IMR-90 (cell line): ENCODE measurements at regions not wholly inside any gene's neighbourhood (a gene's known extent, or its start where the extent isn't known, plus 50 kb on each side); places are given as distances from the start of the nearest gene placed in this dataset.

Experiments
- ATAC-seq: fragments of 200-7000 bp; cut with Tn5 transposase; 2 replicates; pipeline ENCODE4 v1.9.1; 2020; ENCODE audit warnings: low read depth, mild to moderate bottlenecking, moderate library complexity
- BruUV-seq: library from RNA; stranded (reverse); fragments of 400-500 nt; replicated peaks from 2 replicates; lab custom pipeline; 2021; lab: Mats Ljungman, UMichigan
- CTCF ChIA-PET: fragments of 300-600 bp; formaldehyde crosslinking; extraction: SDS; loops from one replicate; lab custom pipeline; 2021; ENCODE audit warnings: antibody characterized with exemption; lab: Yijun Ruan, JAX
- POLR2A ChIA-PET: fragments of 300-600 bp; sonication (Branson Sonifier 250); formaldehyde crosslinking; loops from one replicate; lab custom pipeline; 2022; ENCODE audit warnings: antibody characterized with exemption; ENCODE audit not compliant: unreplicated experiment; lab: Charles Lee
- DNase-seq: peaks from one replicate; pipeline ENCODE4 v3.0.0; 2013
- H2AFZ ChIP-seq: replicated peaks from 2 replicates; pipeline ENCODE3; 2013; ENCODE audit warnings: low read length, mild to moderate bottlenecking; ENCODE audit not compliant: poor library complexity
- H2AK5ac ChIP-seq: 2 replicates; pipeline ENCODE4 v1.6.1; 2013; ENCODE audit warnings: low read depth, low read length, inconsistent platforms
- H2AK9ac ChIP-seq: replicated peaks from 2 replicates; pipeline ENCODE3; 2013; ENCODE audit warnings: mild to moderate bottlenecking, low read depth, low read length, moderate library complexity; ENCODE audit not compliant: poor library complexity
- H2BK120ac ChIP-seq: 2 replicates; pipeline ENCODE4 v1.6.1; 2013; ENCODE audit warnings: low read depth, low read length, inconsistent platforms
- H2BK15ac ChIP-seq: 3 replicates; pipeline ENCODE4 v1.6.1; 2013; ENCODE audit warnings: low read depth, low read length, inconsistent platforms
- H2BK20ac ChIP-seq: 2 replicates; pipeline ENCODE4 v1.6.1; 2013; ENCODE audit warnings: low read depth, mild to moderate bottlenecking, inconsistent platforms, low read length, moderate library complexity
- H2BK5ac ChIP-seq: 2 replicates; pipeline ENCODE4 v1.6.1; 2013; ENCODE audit warnings: mild to moderate bottlenecking, low read depth, low read length, inconsistent platforms; ENCODE audit not compliant: poor library complexity, severe bottlenecking
- H3K14ac ChIP-seq: replicated peaks from 2 replicates; pipeline ENCODE4 v1.6.1; 2013; ENCODE audit warnings: low read depth, low read length, inconsistent platforms
- H3K18ac ChIP-seq: 2 replicates; pipeline ENCODE4 v1.6.1; 2013; ENCODE audit warnings: low read depth, low read length, control low read depth
- H3K23ac ChIP-seq: 2 replicates; pipeline ENCODE4 v1.6.1; 2013; ENCODE audit warnings: low read depth, low read length, inconsistent platforms
- H3K27ac ChIP-seq: 2 replicates; pipeline ENCODE4 v1.5.1; 2013; ENCODE audit warnings: mild to moderate bottlenecking, control low read depth, low read length; ENCODE audit not compliant: insufficient read depth
- H3K27me3 ChIP-seq: 2 replicates; pipeline ENCODE4 v1.6.1; 2013; ENCODE audit warnings: low read length; ENCODE audit not compliant: control insufficient read depth, insufficient read depth
- H3K36me3 ChIP-seq: 2 replicates; pipeline ENCODE4 v1.6.1; 2013; ENCODE audit warnings: low read length, mixed read lengths; ENCODE audit not compliant: control insufficient read depth, insufficient read depth
- H3K4ac ChIP-seq: 2 replicates; pipeline ENCODE4 v1.6.1; 2013; ENCODE audit warnings: low read depth, low read length, inconsistent platforms
- H3K4me1 ChIP-seq: 2 replicates; pipeline ENCODE4 v1.6.1; 2013; ENCODE audit warnings: low read length, mixed read lengths; ENCODE audit not compliant: control insufficient read depth, insufficient read depth
- H3K4me2 ChIP-seq: 2 replicates; pipeline ENCODE4 v1.6.1; 2013; ENCODE audit warnings: low read depth, mild to moderate bottlenecking, control low read depth, low read length, moderate library complexity
- H3K4me3 ChIP-seq: 2 replicates; pipeline ENCODE4 v1.5.1; 2013; ENCODE audit warnings: low read depth, mild to moderate bottlenecking, control low read depth, low read length, moderate library complexity; ENCODE audit not compliant: insufficient read depth
- H3K56ac ChIP-seq: 2 replicates; pipeline ENCODE4 v1.6.1; 2013; ENCODE audit warnings: low read length, inconsistent platforms; ENCODE audit not compliant: insufficient read depth; ENCODE audit errors: extremely low read depth
- H3K79me1 ChIP-seq, 2 experiments: 2 replicates each; pipeline ENCODE4 v1.6.1; 2013; ENCODE audit warnings: low read length in 2 of 2, inconsistent platforms in 1 of 2, low read depth in 1 of 2
- H3K9ac ChIP-seq: 2 replicates; pipeline ENCODE4 v1.6.1; 2013; ENCODE audit warnings: low read depth, low read length, control low read depth
- H3K9me1 ChIP-seq: 2 replicates; pipeline ENCODE4 v1.6.1; 2013; ENCODE audit warnings: low read length, inconsistent platforms; ENCODE audit not compliant: insufficient read depth
- H3K9me3 ChIP-seq: 2 replicates; pipeline ENCODE4 v1.6.1; 2013; ENCODE audit warnings: low read length; ENCODE audit not compliant: control insufficient read depth, insufficient read depth
- H4K20me1 ChIP-seq: 2 replicates; pipeline ENCODE4 v1.6.1; 2013; ENCODE audit warnings: low read length, inconsistent platforms; ENCODE audit not compliant: insufficient read depth
- H4K5ac ChIP-seq: 2 replicates; pipeline ENCODE4 v1.6.1; 2013; ENCODE audit warnings: mild to moderate bottlenecking, low read depth, low read length, control low read depth
- H4K8ac ChIP-seq, 2 experiments: 2 replicates each; pipeline ENCODE4 v1.6.1; 2013; ENCODE audit warnings: low read depth in 2 of 2, low read length in 2 of 2, control low read depth in 1 of 2, inconsistent platforms in 1 of 2
- H4K91ac ChIP-seq: 2 replicates; pipeline ENCODE4 v1.6.1; 2013; ENCODE audit warnings: low read depth, low read length, inconsistent platforms; ENCODE audit not compliant: insufficient read depth
- BHLHE40 ChIP-seq: fragments of 150-350 bp; IDR thresholded peaks from 2 replicates; pipeline ENCODE4 v1.6.1; 2016; ENCODE audit warnings: mild to moderate bottlenecking, low read depth, low read length
- CEBPB ChIP-seq: IDR thresholded peaks from 2 replicates; pipeline ENCODE4 v1.6.1; 2012; ENCODE audit warnings: low read depth, low read length, improper control_type of control experiment
- CHD1 ChIP-seq: IDR thresholded peaks from 2 replicates; pipeline ENCODE4 v1.6.1; 2012; ENCODE audit warnings: low read depth, low read length, improper control_type of control experiment
- CTCF ChIP-seq: conservative IDR thresholded peaks from 2 replicates; pipeline ENCODE4 v1.5.1; 2012; ENCODE audit warnings: mild to moderate bottlenecking, low read depth, low read length, improper control_type of control experiment
- FOS ChIP-seq: fragments of 150-350 bp; IDR thresholded peaks from 2 replicates; pipeline ENCODE4 v1.6.1; 2016; ENCODE audit warnings: low read depth, low read length
- MAFK ChIP-seq: IDR thresholded peaks from 2 replicates; pipeline ENCODE4 v1.6.1; 2012; ENCODE audit warnings: low read depth, low read length, improper control_type of control experiment
- MAZ ChIP-seq: IDR thresholded peaks from 2 replicates; pipeline ENCODE4 v1.6.1; 2012; ENCODE audit warnings: low read depth, mild to moderate bottlenecking, low read length, improper control_type of control experiment, moderate library complexity, borderline replicate concordance
- MXI1 ChIP-seq: IDR thresholded peaks from 2 replicates; pipeline ENCODE4 v1.6.1; 2012; ENCODE audit warnings: low read depth, mild to moderate bottlenecking, low read length, moderate library complexity, borderline replicate concordance
- NFE2L2 ChIP-seq: fragments of 150-350 bp; IDR thresholded peaks from 2 replicates; pipeline ENCODE4 v1.6.1; 2016; ENCODE audit warnings: low read depth, mild to moderate bottlenecking, low read length
- POLR2A ChIP-seq: IDR thresholded peaks from 2 replicates; pipeline ENCODE4 v1.6.1; 2012; ENCODE audit warnings: mild to moderate bottlenecking, low read depth, low read length
- RAD21 ChIP-seq: IDR thresholded peaks from 2 replicates; pipeline ENCODE4 v1.6.1; 2012; ENCODE audit warnings: low read length, improper control_type of control experiment
- RCOR1 ChIP-seq: IDR thresholded peaks from 2 replicates; pipeline ENCODE4 v1.6.1; 2012; ENCODE audit warnings: mild to moderate bottlenecking, low read length, improper control_type of control experiment; ENCODE audit not compliant: insufficient replicate concordance
- RFX5 ChIP-seq: IDR thresholded peaks from 2 replicates; pipeline ENCODE4 v1.8.0; 2012; ENCODE audit warnings: low read depth, mild to moderate bottlenecking, low read length, moderate library complexity
- SMC3 ChIP-seq: fragments of 150-350 bp; IDR thresholded peaks from 2 replicates; pipeline ENCODE4 v1.6.1; 2016; ENCODE audit warnings: low read depth, mild to moderate bottlenecking, antibody characterized with exemption, low read length, moderate library complexity
- USF2 ChIP-seq: fragments of 150-350 bp; IDR thresholded peaks from 2 replicates; pipeline ENCODE4 v1.6.1; 2017; ENCODE audit warnings: mild to moderate bottlenecking, antibody characterized with exemption, low read length, low read depth
- WGBS, 2 experiments: methylation state at CpG; one replicate each; pipeline versions ENCODE4 v1.1.5 to v1.1.7; 2013; ENCODE audit warnings: missing lambda C conversion rate in 2 of 2; ENCODE audit not compliant: insufficient read length in 1 of 2; ENCODE audit errors: extremely low coverage in 2 of 2; 5-methylcytosine and 5-hydroxymethylcytosine counted together
- dilution Hi-C: fragments of 300-500 bp; cut with HindIII; formaldehyde crosslinking; loops from one replicate; pipeline ENCODE4 v1.14.3; 2018; ENCODE audit warnings: low sequenced_read_pairs; ENCODE audit not compliant: unreplicated experiment
- in situ Hi-C: fragments of 300-500 bp; cut with MboI; formaldehyde crosslinking; loops from 3 replicates; pipeline ENCODE4 v1.14.3; 2019; ENCODE audit warnings: low sequenced_read_pairs, inconsistent platforms, mixed read lengths
- intact Hi-C: fragments of 100-400 bp; cut with micrococcal nuclease; formaldehyde crosslinking; loops from 2 replicates; pipeline ENCODE4 v1.10.0; 2022
- TF ChIP-seq, protein P1 (sequence below): fragments of 150-350 bp; IDR thresholded peaks from 2 replicates; pipeline ENCODE4 v1.6.1; 2016; ENCODE audit warnings: low read depth, mild to moderate bottlenecking, low read length, moderate library complexity, borderline replicate concordance

DNA sequence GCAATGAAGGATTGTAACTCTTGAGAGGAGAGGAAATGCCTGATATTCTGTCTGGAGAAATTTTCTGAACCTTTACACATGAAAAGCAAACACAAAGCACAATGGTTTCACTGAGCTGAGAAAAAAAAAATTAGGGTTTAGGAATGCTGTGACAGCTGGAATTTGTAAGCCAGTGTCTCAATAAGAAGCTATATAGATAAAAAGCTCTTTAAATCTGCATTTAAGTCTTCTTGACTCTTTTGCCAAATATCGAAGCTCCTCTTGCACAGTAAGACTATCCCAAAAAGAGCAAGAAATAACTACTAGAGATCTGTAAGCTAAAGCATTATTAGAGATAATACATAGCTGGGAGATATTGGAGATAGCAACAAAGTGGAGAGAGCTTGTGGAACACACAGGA is 1334.0 kb upstream of the CITED2 start:
- Histone ChIP-seq H3K56ac (no peak overlapping the region), H3K18ac (no peak overlapping the region), H3K4me2 (no peak overlapping the region), H4K20me1 (no peaks in the 10 kb centered on the region), H3K9me1 (no peaks in the 10 kb centered on the region), H3K27ac (no peak overlapping the region), H2AK5ac (no peak overlapping the region), H2BK15ac (no peak overlapping the region), H3K79me1 (no peaks in the 10 kb centered on the region), H3K9ac (no peak overlapping the region), H3K23ac (no peak overlapping the region), H3K27me3 (no peaks in the 10 kb centered on the region), H3K4me1 (no peaks in the 10 kb centered on the region), H2BK5ac (no peak overlapping the region), H3K36me3 (no peaks in the 10 kb centered on the region), H4K91ac (no peak overlapping the region), H2BK120ac (no peak overlapping the region), H4K5ac (no peak overlapping the region), H4K8ac (no peak overlapping the region), H2BK20ac (no peak overlapping the region), H2AK9ac (no peak overlapping the region), H3K9me3 (no peaks in the 10 kb centered on the region), H3K14ac (no peak overlapping the region), H2AFZ (no peak overlapping the region), H3K4me3 (no peak overlapping the region), H3K4ac (no peak overlapping the region)
- ATAC-seq (no peak), DNase-seq (no peak)
- no TSS peak for BruUV-seq
- ChIA-PET CTCF (interaction anchor here (1.3 kb wide), 1 partner anchor 22 kb away, joined by 3 read pairs; no protein-coding TSS in a partner anchor), POLR2A (no interaction called here)
- WGBS, 2 experiments = no CpG with 5 or more reads among the region's 1 CpG
- in situ Hi-C loops (no loop called here), intact Hi-C loops (no loop called here), dilution Hi-C loops (no loop called here)
- TF ChIP-seq MXI1 (no peak), POLR2A (no peak), RAD21 (no peak), RCOR1 (no peak), CEBPB (no peak), RFX5 (no peak), MAFK (no peak), CHD1 (no peak), USF2 (no peak), NFE2L2 (no peak), FOS (no peak), SMC3 (no peak), CTCF (no peak), BHLHE40 (no peak), MAZ (no peak)
- TF ChIP-seq, protein P1, sequence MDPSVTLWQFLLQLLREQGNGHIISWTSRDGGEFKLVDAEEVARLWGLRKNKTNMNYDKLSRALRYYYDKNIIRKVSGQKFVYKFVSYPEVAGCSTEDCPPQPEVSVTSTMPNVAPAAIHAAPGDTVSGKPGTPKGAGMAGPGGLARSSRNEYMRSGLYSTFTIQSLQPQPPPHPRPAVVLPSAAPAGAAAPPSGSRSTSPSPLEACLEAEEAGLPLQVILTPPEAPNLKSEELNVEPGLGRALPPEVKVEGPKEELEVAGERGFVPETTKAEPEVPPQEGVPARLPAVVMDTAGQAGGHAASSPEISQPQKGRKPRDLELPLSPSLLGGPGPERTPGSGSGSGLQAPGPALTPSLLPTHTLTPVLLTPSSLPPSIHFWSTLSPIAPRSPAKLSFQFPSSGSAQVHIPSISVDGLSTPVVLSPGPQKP = no peak
